HL-60 (cell line): ENCODE measurements at regions not wholly inside any gene's neighbourhood (a gene's known extent, or its start where the extent isn't known, plus 50 kb on each side); places are given as distances from the start of the nearest gene placed in this dataset.

Experiments
- DNase-seq, 2 experiments: peaks; one replicate each; pipeline ENCODE4 v3.0.0-alpha.2; 2010 to 2020; ENCODE audit warnings: low read depth in 1 of 2, low spot score in 1 of 2
- H3K27ac ChIP-seq: fragments of 250-450 bp; sonication (Bioruptor Pico); replicated peaks from 2 replicates; pipeline ENCODE4 v1.5.1; 2020; ENCODE audit warnings: mild to moderate bottlenecking, moderate library complexity
- H3K27me3 ChIP-seq: fragments of 250-450 bp; sonication (Bioruptor Pico); 2 replicates; pipeline ENCODE4 v1.5.1; 2021; ENCODE audit warnings: mild to moderate bottlenecking, moderate library complexity; ENCODE audit not compliant: insufficient read depth, poor library complexity, severe bottlenecking
- H3K4me3 ChIP-seq: replicated peaks from 2 replicates; pipeline ENCODE4 v1.5.1; 2011; ENCODE audit warnings: mild to moderate bottlenecking, control low read depth, low read length; ENCODE audit not compliant: insufficient read depth
- CTCF ChIP-seq: IDR thresholded peaks from one replicate; pipeline ENCODE4 v1.5.1; 2011; ENCODE audit warnings: low read length, control low read depth, inconsistent platforms; ENCODE audit not compliant: insufficient read depth
- GABPA ChIP-seq: IDR thresholded peaks from 2 replicates; pipeline ENCODE4 v1.6.1; 2012; ENCODE audit warnings: low read depth
- POLR2AphosphoS5 ChIP-seq: IDR thresholded peaks from 2 replicates; pipeline ENCODE4 v1.6.1; 2012; ENCODE audit warnings: low read depth
- REST ChIP-seq: IDR thresholded peaks from 2 replicates; pipeline ENCODE4 v1.6.1; 2012; ENCODE audit warnings: low read depth; ENCODE audit not compliant: insufficient replicate concordance
- SPI1 ChIP-seq: IDR thresholded peaks from 2 replicates; pipeline ENCODE4 v1.6.1; 2012; ENCODE audit warnings: low read depth, mild to moderate bottlenecking, borderline replicate concordance

DNA sequence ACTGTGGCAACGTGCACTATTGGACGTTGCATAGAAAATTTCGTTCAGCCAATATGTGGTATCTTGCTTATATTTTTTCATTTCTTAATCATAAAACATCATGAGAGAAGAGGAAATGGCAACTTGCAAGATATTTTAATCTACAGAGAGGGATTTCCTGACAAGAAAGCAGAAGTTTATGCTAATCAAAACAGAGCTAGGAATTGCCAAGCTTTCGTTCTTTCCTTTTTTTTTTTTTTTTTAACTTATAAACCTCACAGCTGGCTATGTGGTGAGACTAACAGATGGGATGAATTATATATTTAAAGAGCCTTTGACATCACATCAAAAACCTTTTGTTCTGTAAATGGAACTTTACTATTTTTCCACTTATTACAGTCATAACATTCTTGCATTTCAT, 1136.9 kb upstream of the TMEFF2 start:
- no peak for TF ChIP-seq REST
- no peak for TF ChIP-seq SPI1
- TF ChIP-seq GABPA, result no peak
- TF ChIP-seq POLR2AphosphoS5, result no peak
- TF ChIP-seq CTCF, result no peak
- Histone ChIP-seq H3K4me3 (no peak overlapping the region), H3K27me3 (no peaks in the 10 kb centered on the region), H3K27ac (no peak overlapping the region)
- DNase-seq, result no peak

- Histone ChIP-seq H3K27ac (no peak overlapping the region), H3K27me3 (no peaks in the 10 kb centered on the region), H3K4me3 (no peak overlapping the region)
- no peak for DNase-seq
- TF ChIP-seq REST, result no peak
- TF ChIP-seq GABPA, result no peak
- no peak for TF ChIP-seq POLR2AphosphoS5
- no peak for TF ChIP-seq CTCF
- TF ChIP-seq SPI1, result no peak
Observed at GRCh38 chr2:193326296-193326695, 1131.6 kb upstream of the TMEFF2 start.

DNA sequence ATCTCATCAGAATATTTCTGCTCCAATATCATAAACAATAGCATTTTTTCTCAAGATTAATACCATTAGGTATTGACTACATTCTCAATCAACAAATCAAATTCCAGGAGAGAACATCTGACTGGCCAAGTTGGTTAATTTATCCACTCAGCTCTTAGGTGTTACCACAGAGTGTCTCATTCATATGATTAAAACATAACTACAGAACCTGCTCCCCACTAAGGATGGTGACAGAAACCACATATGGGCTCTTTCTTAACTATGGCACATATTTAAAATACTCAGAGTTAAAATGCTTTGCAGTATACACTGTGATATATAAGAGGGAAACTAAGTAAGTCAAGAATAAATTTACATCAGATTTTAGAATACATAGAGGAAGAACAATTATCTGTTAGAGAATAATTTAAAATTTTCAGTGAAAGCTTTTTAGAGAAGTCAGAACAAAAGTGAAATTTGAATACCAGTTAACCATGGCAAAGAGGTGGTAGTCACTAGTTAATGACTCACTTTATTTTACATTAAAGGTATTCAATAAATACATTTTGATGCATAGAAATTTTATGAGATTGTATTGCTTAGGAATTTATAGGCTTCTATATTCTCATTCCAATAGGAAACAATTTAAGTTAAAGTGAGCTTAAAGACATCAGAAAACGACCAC, 1120.8 kb upstream of the TMEFF2 start:
- H3K4me3 ChIP-seq, result no peak overlapping the region
- TF ChIP-seq REST, result no peak
- no peak for TF ChIP-seq GABPA
- no peak for TF ChIP-seq POLR2AphosphoS5
- TF ChIP-seq CTCF, result no peak
- no peak for TF ChIP-seq SPI1
- no peak for DNase-seq

More for the DNA sequence above, 1120.8 kb upstream of the TMEFF2 start:
- no peak overlapping the region for H3K27ac ChIP-seq
- no peaks in the 10 kb centered on the region for H3K27me3 ChIP-seq
